HCT116 (cell line): ENCODE measurements at regions not wholly inside any gene's neighbourhood (a gene's known extent, or its start where the extent isn't known, plus 50 kb on each side); places are given as distances from the start of the nearest gene placed in this dataset.

Experiments used
- ATAC-seq: fragments of 200-7000 bp; cut with Tn5 transposase; 2 replicates; pipeline ENCODE4 v1.9.1; 2020; ENCODE audit warnings: mild to moderate bottlenecking, moderate library complexity
- BruUV-seq: library from RNA; stranded (reverse); fragments of 400-500 nt; replicated peaks from 2 replicates; lab custom pipeline; 2021; lab: Mats Ljungman, UMichigan
- CTCF ChIA-PET: fragments of 300-600 bp; sonication (Branson Sonifier 250); formaldehyde crosslinking; loops from one replicate; lab custom pipeline; 2021; ENCODE audit warnings: antibody characterized with exemption; lab: Charles Lee
- POLR2A ChIA-PET: fragments of 300-600, 350-600 bp; sonication (Branson Sonifier 250); formaldehyde crosslinking; loops from one replicate; lab custom pipeline; 2021; ENCODE audit warnings: antibody characterized with exemption; lab: Charles Lee
- RAD21 ChIA-PET, 2 experiments: fragments of 300-600 bp; sonication (Branson Sonifier 250); formaldehyde crosslinking; loops; one replicate each; lab custom pipeline; 2023; ENCODE audit warnings: low total read pairs in 2 of 2; ENCODE audit not compliant: uncharacterized antibody in 2 of 2, unreplicated experiment in 2 of 2, low non-redundant PET in 1 of 2; lab: Charles Lee
- DNase-seq: peaks from one replicate; pipeline ENCODE4 v3.0.0-alpha.2; 2010; ENCODE audit warnings: low read depth, low spot score
- H2AFZ ChIP-seq: fragments of 200-600 bp; shearing (Covaris generic), sonication (generic); 2 replicates; pipeline ENCODE4 v1.6.1; 2017; ENCODE audit warnings: low read depth, mixed run types, mixed read lengths, antibody characterized with exemption, low read length; ENCODE audit not compliant: poor library complexity, severe bottlenecking
- H3K27ac ChIP-seq: 2 replicates; pipeline ENCODE4 v1.5.1; 2012; ENCODE audit warnings: low read depth, low read length
- H3K27me3 ChIP-seq: fragments of 200-600 bp; sonication (generic); 2 replicates; pipeline ENCODE4 v1.6.1; 2016; ENCODE audit warnings: mixed run types, low read length, mixed read lengths; ENCODE audit not compliant: insufficient read depth
- H3K36me3 ChIP-seq, 2 experiments: fragments of 200-500 bp in 1 of 2; fragments of 200-600 bp in 1 of 2; sonication (Bioruptor generic) in 1 of 2; sonication (generic) in 1 of 2; 2 replicates each; pipeline versions ENCODE4 v1.5.1 to v1.6.1; 2014 to 2016; ENCODE audit warnings: low read length in 2 of 2, inconsistent platforms in 1 of 2, mixed read lengths in 1 of 2, mixed run types in 1 of 2; ENCODE audit not compliant: insufficient read depth in 2 of 2, control insufficient read depth in 1 of 2
- H3K4me1 ChIP-seq, 2 experiments: fragments of 200-600 bp in 1 of 2; sonication (generic) in 1 of 2; 2 replicates each; pipeline versions ENCODE4 v1.5.1 to v1.6.1; 2012 to 2017; ENCODE audit warnings: low read length in 2 of 2, inconsistent platforms in 1 of 2, mild to moderate bottlenecking in 1 of 2, mixed read lengths in 1 of 2, mixed run types in 1 of 2, moderate library complexity in 1 of 2; ENCODE audit not compliant: insufficient read depth in 2 of 2, control insufficient read depth in 1 of 2
- H3K4me2 ChIP-seq: fragments of 200-600 bp; sonication (generic); 2 replicates; pipeline ENCODE4 v1.6.1; 2017; ENCODE audit warnings: mixed run types, low read length, mixed read lengths
- H3K4me3 ChIP-seq, 2 experiments: fragments of 200-600 bp in 1 of 2; sonication (generic) in 1 of 2; replicated peaks in 1 of 2; 2 replicates each; pipeline ENCODE4 v1.5.1; 2011 to 2016; ENCODE audit warnings: low read length in 2 of 2, control low read depth in 1 of 2, low read depth in 1 of 2, mild to moderate bottlenecking in 1 of 2, mixed read lengths in 1 of 2, mixed run types in 1 of 2
- H3K79me2 ChIP-seq: fragments of 200-600 bp; sonication (generic); 2 replicates; pipeline ENCODE4 v1.6.1; 2017; ENCODE audit warnings: mild to moderate bottlenecking, mixed run types, low read length, moderate library complexity, mixed read lengths; ENCODE audit not compliant: insufficient read depth
- H3K9ac ChIP-seq: fragments of 200-600 bp; sonication (generic); 2 replicates; pipeline ENCODE4 v1.6.1; 2016; ENCODE audit warnings: low read length, mixed read lengths
- H3K9me2 ChIP-seq: fragments of 200-600 bp; sonication (generic), shearing (Covaris generic); 2 replicates; pipeline ENCODE4 v1.6.1; 2017; ENCODE audit warnings: mixed run types, mild to moderate bottlenecking, moderate library complexity; ENCODE audit not compliant: insufficient read depth
- H3K9me3 ChIP-seq, 2 experiments: fragments of 200-500 bp in 1 of 2; fragments of 200-600 bp in 1 of 2; sonication (Bioruptor generic) in 1 of 2; sonication (generic) in 1 of 2; 2 replicates each; pipeline ENCODE4 v1.6.1; 2014 to 2017; ENCODE audit warnings: low read length in 2 of 2, mixed read lengths in 2 of 2, inconsistent platforms in 1 of 2, low read depth in 1 of 2, mild to moderate bottlenecking in 1 of 2, mixed run types in 1 of 2, moderate library complexity in 1 of 2; ENCODE audit not compliant: control insufficient read depth in 1 of 2, insufficient read depth in 1 of 2
- H4K20me1 ChIP-seq: fragments of 200-600 bp; sonication (generic), shearing (Covaris generic); 2 replicates; pipeline ENCODE4 v1.6.1; 2017; ENCODE audit warnings: mixed run types, mild to moderate bottlenecking, moderate library complexity; ENCODE audit not compliant: insufficient read depth
- CBX3 ChIP-seq: IDR thresholded peaks from 2 replicates; pipeline ENCODE4 v1.6.1; 2012; ENCODE audit warnings: low read depth
- CEBPB ChIP-seq: IDR thresholded peaks from 2 replicates; pipeline ENCODE4 v1.6.1; 2012; ENCODE audit warnings: low read depth
- ELF1 ChIP-seq: IDR thresholded peaks from 2 replicates; pipeline ENCODE4 v1.6.1; 2012; ENCODE audit warnings: low read depth, borderline replicate concordance
- EZH2 ChIP-seq: fragments of 200-600 bp; sonication (generic); IDR thresholded peaks from 2 replicates; pipeline ENCODE4 v1.6.1; 2017; ENCODE audit warnings: antibody characterized with exemption, mixed run types
- FOSL1 ChIP-seq: IDR thresholded peaks from 2 replicates; pipeline ENCODE4 v1.6.1; 2012; ENCODE audit warnings: low read depth
- JUND ChIP-seq: IDR thresholded peaks from 2 replicates; pipeline ENCODE4 v1.6.1; 2012
- POLR2A ChIP-seq: IDR thresholded peaks from 2 replicates; pipeline ENCODE4 v1.7.0; 2011; ENCODE audit warnings: borderline replicate concordance; ENCODE audit not compliant: insufficient read depth, insufficient read length; ENCODE audit errors: extremely low read depth
- POLR2AphosphoS5 ChIP-seq: IDR thresholded peaks from 2 replicates; pipeline ENCODE4 v1.6.1; 2011; ENCODE audit warnings: mild to moderate bottlenecking, low read depth, low read length, moderate library complexity
- RAD21 ChIP-seq: IDR thresholded peaks from 2 replicates; pipeline ENCODE4 v1.6.1; 2012; ENCODE audit warnings: low read depth, mild to moderate bottlenecking
- SIN3A ChIP-seq: IDR thresholded peaks from 2 replicates; pipeline ENCODE4 v1.6.1; 2012; ENCODE audit warnings: low read depth
- SP1 ChIP-seq: IDR thresholded peaks from 2 replicates; pipeline ENCODE4 v1.6.1; 2012; ENCODE audit warnings: low read depth
- SRF ChIP-seq: IDR thresholded peaks from 2 replicates; pipeline ENCODE4 v1.6.1; 2012; ENCODE audit warnings: low read depth
- TCF7L2 ChIP-seq: IDR thresholded peaks from 2 replicates; pipeline ENCODE4 v1.7.0; 2011; ENCODE audit warnings: borderline replicate concordance, inconsistent platforms; ENCODE audit not compliant: insufficient read depth, insufficient read length; ENCODE audit errors: extremely low read depth
- YY1 ChIP-seq: IDR thresholded peaks from 2 replicates; pipeline ENCODE4 v1.6.1; 2011; ENCODE audit warnings: low read length, low read depth, moderate library complexity, mild to moderate bottlenecking; ENCODE audit not compliant: insufficient replicate concordance; ENCODE audit errors: extremely low read depth
- ZFX ChIP-seq: fragments of 450-650 bp; IDR thresholded peaks from 2 replicates; pipeline ENCODE4 v1.6.1; 2017
- ZNF274 ChIP-seq: fragments of 200-500 bp; sonication (Bioruptor generic); IDR thresholded peaks from 2 replicates; pipeline ENCODE4 v1.6.1; 2014; ENCODE audit warnings: mild to moderate bottlenecking, low read depth, low read length, inconsistent platforms
- intact Hi-C: fragments of 100-400 bp; cut with micrococcal nuclease; formaldehyde crosslinking; loops from 2 replicates; pipeline ENCODE4 v1.10.0; 2022
- TF ChIP-seq, protein P1 (sequence below), 3 experiments: fragments of 200-600 bp in 1 of 3; sonication (generic) in 1 of 3; IDR thresholded peaks in 2 of 3; conservative IDR thresholded peaks in 1 of 3; 2 replicates each; pipeline ENCODE4 v1.5.1; 2012 to 2017; ENCODE audit warnings: low read depth in 2 of 3, low read length in 2 of 3, antibody characterized with exemption in 1 of 3, borderline replicate concordance in 1 of 3, control low read depth in 1 of 3, mild to moderate bottlenecking in 1 of 3, mixed read lengths in 1 of 3, mixed run types in 1 of 3, moderate library complexity in 1 of 3; ENCODE audit not compliant: insufficient read depth in 1 of 3
- TF ChIP-seq, protein P2 (sequence below): IDR thresholded peaks from 2 replicates; pipeline ENCODE4 v1.6.1; 2012; ENCODE audit warnings: low read depth
- TF ChIP-seq, protein P3 (sequence below): IDR thresholded peaks from 2 replicates; pipeline ENCODE4 v1.6.1; 2012
- TF ChIP-seq, protein P4 (sequence below): IDR thresholded peaks from 2 replicates; pipeline ENCODE4 v1.6.1; 2011; ENCODE audit warnings: mild to moderate bottlenecking, low read length, moderate library complexity; ENCODE audit not compliant: insufficient replicate concordance; ENCODE audit errors: extremely low read depth

DNA sequence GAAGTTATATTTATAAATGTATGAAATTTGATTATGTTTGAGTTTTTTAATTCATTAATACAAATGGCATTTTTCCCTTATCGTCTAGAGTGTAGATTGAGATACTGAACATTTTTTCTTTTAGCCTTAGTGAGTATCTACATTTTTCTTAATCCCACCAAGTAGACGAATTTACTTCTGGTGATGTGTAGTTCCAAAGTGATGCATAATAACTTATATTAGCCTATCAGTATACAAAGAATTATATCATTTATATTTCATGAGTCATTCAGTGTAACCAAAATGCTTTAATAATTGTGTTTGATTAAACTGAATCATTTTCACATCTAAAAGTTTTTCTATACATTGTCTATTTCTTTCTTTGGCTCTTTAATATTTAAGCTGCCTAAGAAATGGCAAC, 745.6 kb upstream of the LUZP2 start:
- no peak for DNase-seq
- POLR2A ChIA-PET = no interaction called here
- TF ChIP-seq, protein P1, sequence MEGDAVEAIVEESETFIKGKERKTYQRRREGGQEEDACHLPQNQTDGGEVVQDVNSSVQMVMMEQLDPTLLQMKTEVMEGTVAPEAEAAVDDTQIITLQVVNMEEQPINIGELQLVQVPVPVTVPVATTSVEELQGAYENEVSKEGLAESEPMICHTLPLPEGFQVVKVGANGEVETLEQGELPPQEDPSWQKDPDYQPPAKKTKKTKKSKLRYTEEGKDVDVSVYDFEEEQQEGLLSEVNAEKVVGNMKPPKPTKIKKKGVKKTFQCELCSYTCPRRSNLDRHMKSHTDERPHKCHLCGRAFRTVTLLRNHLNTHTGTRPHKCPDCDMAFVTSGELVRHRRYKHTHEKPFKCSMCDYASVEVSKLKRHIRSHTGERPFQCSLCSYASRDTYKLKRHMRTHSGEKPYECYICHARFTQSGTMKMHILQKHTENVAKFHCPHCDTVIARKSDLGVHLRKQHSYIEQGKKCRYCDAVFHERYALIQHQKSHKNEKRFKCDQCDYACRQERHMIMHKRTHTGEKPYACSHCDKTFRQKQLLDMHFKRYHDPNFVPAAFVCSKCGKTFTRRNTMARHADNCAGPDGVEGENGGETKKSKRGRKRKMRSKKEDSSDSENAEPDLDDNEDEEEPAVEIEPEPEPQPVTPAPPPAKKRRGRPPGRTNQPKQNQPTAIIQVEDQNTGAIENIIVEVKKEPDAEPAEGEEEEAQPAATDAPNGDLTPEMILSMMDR (IDR thresholded peaks at IDR 0.05 in 2 of 3, conservative IDR thresholded peaks at IDR 0.05 in 1 of 3; ENCODE audit: borderline replicate concordance in 1 of 3, insufficient read depth in 1 of 3, low read depth in 2 of 3, low read length in 2 of 3) = no peak
- TF ChIP-seq SRF (no peak), CBX3 (no peak), CEBPB (no peak), ZNF274 (no peak), TCF7L2 (no peak), SP1 (no peak), ELF1 (no peak), RAD21 (no peak), YY1 (no peak), EZH2 (no peak), POLR2AphosphoS5 (no peak), JUND (no peak), SIN3A (no peak), POLR2A (no peak), FOSL1 (no peak), ZFX (no peak)
- TF ChIP-seq, protein P2, sequence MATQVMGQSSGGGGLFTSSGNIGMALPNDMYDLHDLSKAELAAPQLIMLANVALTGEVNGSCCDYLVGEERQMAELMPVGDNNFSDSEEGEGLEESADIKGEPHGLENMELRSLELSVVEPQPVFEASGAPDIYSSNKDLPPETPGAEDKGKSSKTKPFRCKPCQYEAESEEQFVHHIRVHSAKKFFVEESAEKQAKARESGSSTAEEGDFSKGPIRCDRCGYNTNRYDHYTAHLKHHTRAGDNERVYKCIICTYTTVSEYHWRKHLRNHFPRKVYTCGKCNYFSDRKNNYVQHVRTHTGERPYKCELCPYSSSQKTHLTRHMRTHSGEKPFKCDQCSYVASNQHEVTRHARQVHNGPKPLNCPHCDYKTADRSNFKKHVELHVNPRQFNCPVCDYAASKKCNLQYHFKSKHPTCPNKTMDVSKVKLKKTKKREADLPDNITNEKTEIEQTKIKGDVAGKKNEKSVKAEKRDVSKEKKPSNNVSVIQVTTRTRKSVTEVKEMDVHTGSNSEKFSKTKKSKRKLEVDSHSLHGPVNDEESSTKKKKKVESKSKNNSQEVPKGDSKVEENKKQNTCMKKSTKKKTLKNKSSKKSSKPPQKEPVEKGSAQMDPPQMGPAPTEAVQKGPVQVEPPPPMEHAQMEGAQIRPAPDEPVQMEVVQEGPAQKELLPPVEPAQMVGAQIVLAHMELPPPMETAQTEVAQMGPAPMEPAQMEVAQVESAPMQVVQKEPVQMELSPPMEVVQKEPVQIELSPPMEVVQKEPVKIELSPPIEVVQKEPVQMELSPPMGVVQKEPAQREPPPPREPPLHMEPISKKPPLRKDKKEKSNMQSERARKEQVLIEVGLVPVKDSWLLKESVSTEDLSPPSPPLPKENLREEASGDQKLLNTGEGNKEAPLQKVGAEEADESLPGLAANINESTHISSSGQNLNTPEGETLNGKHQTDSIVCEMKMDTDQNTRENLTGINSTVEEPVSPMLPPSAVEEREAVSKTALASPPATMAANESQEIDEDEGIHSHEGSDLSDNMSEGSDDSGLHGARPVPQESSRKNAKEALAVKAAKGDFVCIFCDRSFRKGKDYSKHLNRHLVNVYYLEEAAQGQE = no peak
- TF ChIP-seq, protein P3, sequence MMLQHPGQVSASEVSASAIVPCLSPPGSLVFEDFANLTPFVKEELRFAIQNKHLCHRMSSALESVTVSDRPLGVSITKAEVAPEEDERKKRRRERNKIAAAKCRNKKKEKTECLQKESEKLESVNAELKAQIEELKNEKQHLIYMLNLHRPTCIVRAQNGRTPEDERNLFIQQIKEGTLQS = no peak
- TF ChIP-seq, protein P4, sequence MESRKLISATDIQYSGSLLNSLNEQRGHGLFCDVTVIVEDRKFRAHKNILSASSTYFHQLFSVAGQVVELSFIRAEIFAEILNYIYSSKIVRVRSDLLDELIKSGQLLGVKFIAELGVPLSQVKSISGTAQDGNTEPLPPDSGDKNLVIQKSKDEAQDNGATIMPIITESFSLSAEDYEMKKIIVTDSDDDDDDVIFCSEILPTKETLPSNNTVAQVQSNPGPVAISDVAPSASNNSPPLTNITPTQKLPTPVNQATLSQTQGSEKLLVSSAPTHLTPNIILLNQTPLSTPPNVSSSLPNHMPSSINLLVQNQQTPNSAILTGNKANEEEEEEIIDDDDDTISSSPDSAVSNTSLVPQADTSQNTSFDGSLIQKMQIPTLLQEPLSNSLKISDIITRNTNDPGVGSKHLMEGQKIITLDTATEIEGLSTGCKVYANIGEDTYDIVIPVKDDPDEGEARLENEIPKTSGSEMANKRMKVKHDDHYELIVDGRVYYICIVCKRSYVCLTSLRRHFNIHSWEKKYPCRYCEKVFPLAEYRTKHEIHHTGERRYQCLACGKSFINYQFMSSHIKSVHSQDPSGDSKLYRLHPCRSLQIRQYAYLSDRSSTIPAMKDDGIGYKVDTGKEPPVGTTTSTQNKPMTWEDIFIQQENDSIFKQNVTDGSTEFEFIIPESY = no peak
- H3K4me3 ChIP-seq = no peak overlapping the region
- intact Hi-C loops = no loop called here
- no peak for ATAC-seq
- no peaks in the 10 kb centered on the region for H3K4me1 ChIP-seq
- H3K9ac ChIP-seq = no peak overlapping the region
- RAD21 ChIA-PET = no interaction called here
- H3K4me2 ChIP-seq = no peak overlapping the region
- CTCF ChIA-PET = no interaction called here
- no peak overlapping the region for H2AFZ ChIP-seq
- no peaks in the 10 kb centered on the region for H3K79me2 ChIP-seq
- H3K27me3 ChIP-seq = no peaks in the 10 kb centered on the region
- H3K9me2 ChIP-seq = no peaks in the 10 kb centered on the region
- H3K9me3 ChIP-seq = peaks cover 18 to 20% of the 10 kb centered on the region in 2 experiments; a peak in 3 of 4 replicates
- H3K36me3 ChIP-seq = no peaks in the 10 kb centered on the region
- H3K27ac ChIP-seq = no peak overlapping the region
- no peaks in the 10 kb centered on the region; the same call in 1 of the 2 replicates for H4K20me1 ChIP-seq
- BruUV-seq = no TSS peak
